Fibroblast of peridontal ligament (primary cell): ENCODE measurements at regions not wholly inside any gene's neighbourhood (a gene's known extent, or its start where the extent isn't known, plus 50 kb on each side); places are given as distances from the start of the nearest gene placed in this dataset.

Experiments
- DNase-seq: peaks from one replicate; pipeline ENCODE4 v3.0.0-alpha.2; 2010; ENCODE audit errors: extremely low read depth

DNA sequence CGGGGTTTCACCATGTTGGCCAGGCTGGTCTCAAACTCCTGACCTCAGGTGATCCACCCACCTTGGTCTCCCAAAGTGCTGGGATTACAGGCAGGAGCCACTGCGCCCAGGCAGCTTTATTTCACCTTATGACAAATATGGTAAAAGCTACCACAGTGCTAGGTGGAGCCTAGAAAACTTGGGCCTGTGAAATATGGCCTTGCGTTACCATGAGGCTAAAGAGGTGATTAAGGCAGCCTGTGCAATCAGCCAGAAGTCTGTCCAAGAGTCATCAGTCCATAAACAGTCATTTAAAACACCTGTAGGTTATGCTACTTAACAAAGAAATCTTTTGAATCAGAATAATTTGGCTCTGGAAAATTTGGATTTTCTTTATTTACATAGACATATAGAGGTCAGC, 114.8 kb upstream of the ANKH start:
- no peak for DNase-seq

DNA sequence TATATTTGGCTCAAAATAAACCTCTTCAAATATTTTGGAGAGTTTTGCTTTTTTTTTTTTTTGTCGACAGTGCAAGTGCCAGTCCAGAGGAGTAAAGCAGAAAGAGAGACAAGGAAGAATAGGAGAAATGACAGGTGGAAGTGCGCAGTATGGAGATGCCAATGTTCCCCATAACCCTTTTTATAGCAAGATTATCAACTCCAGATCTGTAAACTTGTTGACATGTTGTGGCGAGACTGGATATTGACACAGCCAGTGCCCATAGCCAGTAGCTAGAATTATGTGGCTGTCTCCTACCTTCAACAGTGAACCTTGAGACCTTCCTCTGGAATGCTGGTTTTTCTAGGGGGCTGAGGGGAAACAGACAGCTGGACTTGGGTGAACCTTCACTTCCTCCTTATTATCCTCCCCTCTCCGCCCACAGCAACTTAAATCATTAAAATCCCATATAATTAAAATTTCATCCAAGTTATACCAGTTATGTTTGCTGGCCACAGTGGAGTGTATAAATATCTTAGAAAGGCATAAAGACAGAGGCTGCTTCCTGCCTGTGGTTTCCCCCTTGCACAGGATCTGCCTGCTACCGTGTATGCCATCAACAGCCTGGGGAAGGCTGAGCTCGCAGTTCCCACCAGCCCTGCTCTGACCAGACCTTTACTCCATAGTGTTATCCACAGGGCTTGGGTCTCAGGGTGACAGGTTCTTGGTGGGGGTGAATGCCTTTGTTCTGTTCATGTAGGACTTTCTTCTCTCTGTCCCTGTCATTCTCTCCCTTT, 112.3 kb upstream of the ANKH start:
- DNase-seq = no peak

DNA sequence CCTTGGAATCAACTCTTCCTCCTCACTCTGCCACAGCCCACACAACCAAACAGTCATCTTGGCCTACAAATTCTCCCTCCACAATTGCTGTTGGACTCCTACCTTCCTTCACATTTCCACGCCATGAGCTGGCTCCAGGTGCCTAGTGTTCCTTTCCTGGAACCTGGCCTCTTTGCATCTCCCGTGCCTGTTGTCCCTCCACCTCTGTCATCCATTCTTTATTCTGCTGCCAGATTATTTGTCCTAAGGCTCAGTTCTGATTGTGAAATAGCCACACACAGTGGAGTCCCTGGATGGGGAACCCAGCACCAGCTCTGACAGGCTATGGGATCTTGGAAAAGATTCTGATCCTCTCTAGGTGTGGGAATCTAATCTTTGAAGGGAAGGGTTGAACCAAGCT, 109.1 kb upstream of the ANKH start:
- no peak for DNase-seq

GRCh38 chr5:14977058-14977685, 105.6 kb upstream of the ANKH start:
- no peak for DNase-seq

- no peak for DNase-seq
Measured at GRCh38 chr5:14976486-14976885, 104.9 kb upstream of the ANKH start.

GRCh38 chr5:14971873-14972272, 100.3 kb upstream of the ANKH start:
- no peak for DNase-seq

DNA sequence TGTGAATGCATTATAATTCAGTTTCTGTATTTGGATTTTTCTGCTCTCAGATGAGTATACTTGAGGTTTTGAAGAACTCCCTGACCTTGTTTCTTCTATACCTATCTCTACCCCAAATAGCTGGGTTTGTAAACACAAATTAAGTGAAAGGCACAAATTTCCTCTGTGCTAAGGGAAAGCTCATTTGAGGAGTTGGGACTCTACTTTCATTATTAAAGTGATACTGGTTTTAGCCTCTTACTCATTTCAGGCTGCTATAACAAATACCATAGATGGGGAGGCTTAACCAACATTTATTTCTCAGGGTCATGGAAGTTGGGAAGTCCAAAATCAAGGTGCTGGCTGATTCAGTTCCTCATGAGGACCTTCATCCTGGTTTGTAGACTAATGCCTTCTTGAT, 97.2 kb upstream of the ANKH start:
- DNase-seq = no peak

GRCh38 chr5:14967166-14967565, 95.6 kb upstream of the ANKH start:
- no peak for DNase-seq

- DNase-seq = no peak
Measured at GRCh38 chr5:14965815-14966214, 94.2 kb upstream of the ANKH start.

DNA sequence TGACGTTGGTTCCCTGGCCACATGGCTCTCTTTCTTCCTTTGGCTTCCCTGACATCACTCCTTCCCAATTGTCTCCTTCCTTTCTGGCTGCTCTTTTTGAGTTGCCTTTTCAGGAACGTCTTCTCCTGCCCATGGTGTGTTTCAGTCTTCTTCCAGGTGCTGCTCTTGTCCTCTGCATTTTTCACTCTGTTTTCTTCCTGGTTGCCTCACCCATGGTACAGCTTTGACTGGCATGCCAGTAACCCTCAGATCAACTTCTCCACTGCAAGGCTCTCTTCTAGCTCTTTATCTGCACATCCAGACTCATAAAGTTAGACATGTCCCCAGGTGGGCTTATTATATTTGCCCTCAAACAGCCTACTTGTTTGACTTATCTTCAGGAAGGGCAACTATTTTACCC, 91.0 kb upstream of the ANKH start:
- DNase-seq = no peak

DNA sequence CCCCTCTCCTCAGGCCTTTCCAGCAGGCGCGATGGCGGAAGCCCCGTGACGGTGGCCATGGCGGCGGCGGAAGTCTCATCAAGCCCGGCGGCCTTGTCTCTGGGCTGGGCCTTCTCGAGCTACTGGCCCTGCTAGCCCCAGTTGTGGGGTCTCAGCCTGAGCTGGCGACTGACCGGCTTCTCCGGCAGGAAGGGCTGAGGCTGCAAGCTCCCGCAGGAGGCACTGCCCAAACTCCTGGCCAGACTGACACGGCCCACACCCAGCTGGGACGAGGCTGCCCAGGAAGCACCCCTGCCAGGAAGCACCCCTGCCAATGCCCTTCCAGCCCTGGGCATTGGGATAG, 88.5 kb upstream of the ANKH start:
- no peak for DNase-seq

DNA sequence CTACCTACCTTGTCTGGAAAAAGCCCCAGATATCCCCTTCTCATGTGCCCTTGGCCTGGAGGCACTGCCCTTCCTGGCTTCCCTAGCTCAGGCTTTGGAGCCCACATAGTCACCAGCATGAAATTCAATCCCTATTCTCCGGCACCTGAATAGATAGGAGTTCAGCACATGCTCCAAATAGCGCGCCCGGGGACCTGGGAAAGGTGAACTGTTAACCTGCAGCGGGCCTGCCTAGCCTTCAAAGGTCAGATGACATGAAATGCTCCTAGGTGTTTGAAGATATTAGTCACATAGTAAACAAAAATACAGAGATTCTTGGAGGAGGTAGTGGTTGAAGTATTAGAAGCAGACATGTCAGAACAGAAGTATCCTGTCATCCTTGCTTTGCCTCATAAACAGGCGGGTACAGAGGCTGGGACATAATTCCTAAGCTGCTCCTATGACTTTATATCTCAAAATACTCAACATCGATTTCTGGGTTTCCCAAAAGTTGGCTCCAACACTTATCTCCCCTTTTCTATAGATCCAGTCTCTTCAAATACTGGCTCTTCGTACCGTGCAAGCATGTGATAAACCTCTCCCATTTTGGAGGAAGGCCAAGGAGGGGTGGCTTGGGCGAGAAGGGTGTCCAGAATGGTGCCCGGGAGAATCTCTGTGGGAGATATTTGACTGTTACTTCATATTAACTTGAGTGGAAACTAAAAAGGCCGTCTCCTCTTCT, 88.0 kb upstream of the ANKH start:
- no peak for DNase-seq

GRCh38 chr5:14958188-14958587, 86.6 kb upstream of the ANKH start:
- no peak for DNase-seq

DNA sequence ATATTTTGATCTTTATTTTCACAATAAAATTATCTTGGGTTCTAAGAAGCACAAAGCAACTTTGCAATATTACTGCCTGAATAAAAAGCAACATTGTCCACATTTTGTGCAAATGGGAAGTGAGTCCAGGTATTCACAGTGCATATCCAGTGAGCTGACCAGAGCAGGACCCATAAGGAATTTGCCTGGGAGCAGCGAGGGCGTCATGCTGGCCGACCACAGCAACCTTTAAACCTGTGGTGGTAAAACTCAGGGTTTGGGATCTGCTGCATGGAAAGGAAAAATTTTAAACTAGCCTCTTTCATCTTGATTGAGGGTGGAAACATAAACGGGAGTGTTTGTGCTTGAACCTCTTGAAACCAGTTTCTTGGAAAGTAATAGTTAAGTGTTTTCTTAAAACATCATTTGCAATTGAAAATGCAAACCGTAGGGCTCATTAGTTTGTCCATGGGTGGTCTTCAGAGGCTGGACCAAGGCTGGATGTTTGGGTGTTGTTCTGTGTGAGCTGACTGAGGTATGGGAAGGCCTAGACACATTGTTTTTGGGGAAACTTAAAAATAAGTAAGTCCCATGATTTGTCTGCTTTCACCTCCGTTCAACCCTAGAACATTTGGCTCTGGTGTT, 85.0 kb upstream of the ANKH start:
- DNase-seq = no peak

- DNase-seq = no peak
Measured at GRCh38 chr5:14954616-14955343, 83.2 kb upstream of the ANKH start.

DNA sequence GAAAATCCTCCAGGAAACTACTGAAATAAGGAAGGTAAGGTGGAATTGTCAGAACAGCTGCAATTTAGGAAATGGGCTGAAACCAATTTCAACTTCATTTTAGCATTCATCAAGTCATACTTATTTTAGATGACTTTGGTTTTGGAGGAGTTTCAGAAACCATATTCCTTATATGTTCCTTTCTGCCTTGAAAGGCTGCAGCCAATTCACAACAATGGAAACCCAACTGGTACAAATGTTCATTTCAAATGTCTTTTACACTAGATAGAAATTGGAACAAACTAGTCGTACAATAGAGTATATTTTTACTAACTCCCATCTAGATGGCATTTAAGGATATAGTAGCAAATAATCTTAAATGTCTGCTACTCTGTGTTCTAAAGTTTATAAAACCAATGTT, 82.6 kb upstream of the ANKH start:
- DNase-seq = no peak

GRCh38 chr5:14953075-14953607, 81.6 kb upstream of the ANKH start:
- DNase-seq = no peak

GRCh38 chr5:14948383-14948782, 76.8 kb upstream of the ANKH start:
- DNase-seq = no peak

- DNase-seq = no peak
Measured at GRCh38 chr5:14946815-14947620, 75.4 kb upstream of the ANKH start.

- DNase-seq = peak; percentile 7
Measured at GRCh38 chr5:14945450-14945849, 73.9 kb upstream of the ANKH start.

DNA sequence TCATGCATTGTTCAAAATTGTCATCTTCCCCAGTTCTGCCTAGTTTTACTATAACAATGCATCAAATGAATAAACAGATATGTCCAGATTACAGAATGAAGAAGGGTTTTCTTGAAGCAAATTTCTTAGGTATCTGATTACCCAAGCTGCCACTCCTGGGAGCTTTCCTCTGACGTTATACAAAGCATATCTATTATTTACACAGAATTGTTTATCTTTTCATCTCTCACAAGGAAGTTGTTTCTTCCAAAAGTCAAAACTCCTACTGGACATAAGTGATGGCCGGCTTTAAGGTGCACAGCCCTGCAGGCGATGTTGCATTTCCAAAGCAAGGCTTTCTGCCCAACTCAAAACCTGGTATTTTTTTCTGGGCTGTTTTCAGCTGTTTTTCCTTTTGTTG, 73.4 kb upstream of the ANKH start:
- no peak for DNase-seq
